ENCODE measurements at regions not wholly inside any gene's neighbourhood (a gene's known extent, or its start where the extent isn't known, plus 50 kb on each side); places are given as distances from the start of the nearest gene placed in this dataset.

GRCh38 chr4:124123721-124124120, 588.8 kb downstream of the ANKRD50 start:
- TF ChIP-seq EP300 (IDR thresholded peaks at IDR 0.05) = no peak
- TF ChIP-seq POLR2A (IDR thresholded peaks at IDR 0.05) = no peak
- no peak for TF ChIP-seq CTCF (IDR thresholded peaks at IDR 0.05)
